Gastroesophageal sphincter (tissue), 3 donors: ENCODE measurements at regions not wholly inside any gene's neighbourhood (a gene's known extent, or its start where the extent isn't known, plus 50 kb on each side); places are given as distances from the start of the nearest gene placed in this dataset.

Experiments
- CTCF ChIP-seq, 4 experiments: fragments of 200-600 bp in 2 of 4; fragments of 450-650 bp in 2 of 4; sonication (generic) in 1 of 4; IDR thresholded peaks; one replicate each; pipeline ENCODE4 v1.5.1; 2017 to 2019; ENCODE audit warnings: antibody characterized with exemption in 4 of 4, mild to moderate bottlenecking in 2 of 4, moderate library complexity in 2 of 4
- POLR2A ChIP-seq, 2 donors: fragments of 450-650 bp; IDR thresholded peaks; one replicate each; pipeline ENCODE4 v1.6.1; 2017; ENCODE audit warnings: antibody characterized with exemption in 2 of 2, mild to moderate bottlenecking in 2 of 2, moderate library complexity in 1 of 2

- TF ChIP-seq CTCF (IDR thresholded peaks at IDR 0.05) (no peak), POLR2A (IDR thresholded peaks at IDR 0.05) (no peak)
Observed at GRCh38 chr2:163119966-163120365, 281.4 kb upstream of the KCNH7 start.
